ENCODE measurements at regions not wholly inside any gene's neighbourhood (a gene's known extent, or its start where the extent isn't known, plus 50 kb on each side); places are given as distances from the start of the nearest gene placed in this dataset.

DNA sequence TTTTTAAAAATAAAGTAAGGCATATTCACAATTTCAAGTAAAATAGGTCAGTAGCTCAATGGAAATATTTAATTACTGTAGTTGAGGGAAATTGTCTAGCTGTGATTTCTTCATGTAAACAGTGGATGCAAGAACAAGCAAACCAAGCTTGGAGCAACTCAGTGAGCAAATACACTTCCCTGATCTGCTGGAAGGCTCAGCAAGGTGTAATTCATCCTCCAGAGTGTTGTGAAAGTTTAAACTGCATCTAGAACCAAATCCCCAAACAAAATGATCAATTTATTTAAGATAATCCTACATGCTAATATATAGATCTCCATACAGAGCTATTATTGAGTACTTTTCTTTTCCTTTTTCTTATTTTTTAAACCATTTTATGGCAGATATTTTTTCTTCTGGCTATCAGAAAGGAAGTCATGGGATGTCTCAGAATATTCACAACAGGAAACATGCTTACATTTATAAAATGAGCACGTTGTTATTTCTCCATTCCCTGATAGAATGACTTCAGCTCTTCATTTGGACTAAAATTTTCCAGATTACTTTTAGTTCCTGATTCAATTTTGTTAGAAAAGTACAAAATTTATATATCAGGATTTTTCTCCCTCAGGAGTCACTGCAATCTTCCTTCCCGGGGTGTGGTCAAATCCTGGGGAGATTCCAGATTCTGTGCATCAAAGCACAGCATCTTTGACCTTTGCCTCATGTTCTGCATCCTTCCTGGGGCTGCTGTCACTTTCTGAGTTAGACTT is 219.2 kb upstream of the ELL2 start:
- TF ChIP-seq, protein P1, sequence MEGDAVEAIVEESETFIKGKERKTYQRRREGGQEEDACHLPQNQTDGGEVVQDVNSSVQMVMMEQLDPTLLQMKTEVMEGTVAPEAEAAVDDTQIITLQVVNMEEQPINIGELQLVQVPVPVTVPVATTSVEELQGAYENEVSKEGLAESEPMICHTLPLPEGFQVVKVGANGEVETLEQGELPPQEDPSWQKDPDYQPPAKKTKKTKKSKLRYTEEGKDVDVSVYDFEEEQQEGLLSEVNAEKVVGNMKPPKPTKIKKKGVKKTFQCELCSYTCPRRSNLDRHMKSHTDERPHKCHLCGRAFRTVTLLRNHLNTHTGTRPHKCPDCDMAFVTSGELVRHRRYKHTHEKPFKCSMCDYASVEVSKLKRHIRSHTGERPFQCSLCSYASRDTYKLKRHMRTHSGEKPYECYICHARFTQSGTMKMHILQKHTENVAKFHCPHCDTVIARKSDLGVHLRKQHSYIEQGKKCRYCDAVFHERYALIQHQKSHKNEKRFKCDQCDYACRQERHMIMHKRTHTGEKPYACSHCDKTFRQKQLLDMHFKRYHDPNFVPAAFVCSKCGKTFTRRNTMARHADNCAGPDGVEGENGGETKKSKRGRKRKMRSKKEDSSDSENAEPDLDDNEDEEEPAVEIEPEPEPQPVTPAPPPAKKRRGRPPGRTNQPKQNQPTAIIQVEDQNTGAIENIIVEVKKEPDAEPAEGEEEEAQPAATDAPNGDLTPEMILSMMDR (IDR thresholded peaks at IDR 0.05) = no peak
- no peak for TF ChIP-seq ZFX (IDR thresholded peaks at IDR 0.05; ENCODE audit: borderline replicate concordance)
